ENCODE measurements at regions not wholly inside any gene's neighbourhood (a gene's known extent, or its start where the extent isn't known, plus 50 kb on each side); places are given as distances from the start of the nearest gene placed in this dataset.

DNA sequence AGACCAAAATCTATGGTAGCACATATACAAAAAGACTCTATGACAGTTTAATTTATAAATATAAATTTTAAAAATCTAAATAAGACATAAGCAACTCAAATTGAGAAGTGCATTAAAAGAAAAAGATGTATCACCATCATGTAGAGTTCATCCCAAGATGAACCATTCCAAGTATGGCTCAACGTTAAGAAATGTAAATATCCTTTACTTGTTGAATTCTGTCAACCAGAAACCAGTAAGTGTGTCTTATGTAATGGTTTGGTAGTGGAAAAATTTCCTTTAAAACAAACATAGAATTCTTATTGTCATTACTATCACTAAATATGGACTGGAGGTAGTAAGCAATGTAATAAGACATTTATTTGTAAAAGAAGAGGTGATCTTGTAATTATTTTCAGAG lies 87.3 kb downstream of the YIPF5 start:
- Mint-ChIP-seq H3K9me3 (peaks cover 9% of the 10 kb centered on the region), H3K27me3 (peaks cover 4% of the 10 kb centered on the region), H3K4me1 (no peaks in the 10 kb centered on the region), H3K36me3 (no peaks in the 10 kb centered on the region), H3K4me3 (no peak overlapping the region), H3K27ac (no peak overlapping the region)
- no peak for DNase-seq

DNA sequence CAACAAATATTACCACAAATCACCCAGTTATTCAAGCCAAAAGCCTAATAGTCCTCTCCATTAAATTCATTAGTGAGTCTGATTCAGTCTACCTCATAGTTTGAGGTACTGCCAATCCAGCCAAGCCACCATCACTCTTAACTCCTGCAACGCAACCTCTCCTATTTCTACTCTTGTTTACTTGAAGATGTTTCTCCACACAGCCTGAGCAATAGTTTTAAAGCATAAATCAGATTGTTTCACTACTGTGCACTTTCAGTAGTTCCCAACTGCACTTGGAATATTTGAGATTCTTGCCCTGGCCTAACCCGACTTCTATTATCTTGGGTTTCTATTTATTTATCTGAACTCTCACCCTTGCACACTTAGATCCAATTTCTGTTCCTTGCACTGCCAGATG lies 85.5 kb downstream of the YIPF5 start:
- no peaks in the 10 kb centered on the region for H3K4me1 Mint-ChIP-seq
- peaks cover 9% of the 10 kb centered on the region for H3K9me3 Mint-ChIP-seq
- H3K27ac Mint-ChIP-seq, result no peak overlapping the region
- DNase-seq, result no peak
- H3K4me3 Mint-ChIP-seq, result no peak overlapping the region
- H3K27me3 Mint-ChIP-seq, result no peaks in the 10 kb centered on the region
- H3K36me3 Mint-ChIP-seq, result no peaks in the 10 kb centered on the region

- no peaks in the 10 kb centered on the region for H3K36me3 Mint-ChIP-seq
- no peaks in the 10 kb centered on the region for H3K27me3 Mint-ChIP-seq
- H3K4me1 Mint-ChIP-seq, result no peaks in the 10 kb centered on the region
- peaks cover 9% of the 10 kb centered on the region for H3K9me3 Mint-ChIP-seq
- no peak overlapping the region for H3K4me3 Mint-ChIP-seq
- no peak for DNase-seq
- H3K27ac Mint-ChIP-seq, result no peak overlapping the region
Measured at GRCh38 chr5:144085381-144085780, 85.1 kb downstream of the YIPF5 start.

- Mint-ChIP-seq H3K4me3 (no peak overlapping the region), H3K4me1 (no peaks in the 10 kb centered on the region), H3K9me3 (peaks cover 6% of the 10 kb centered on the region), H3K36me3 (no peaks in the 10 kb centered on the region), H3K27ac (no peak overlapping the region), H3K27me3 (peaks cover 4% of the 10 kb centered on the region)
- no peak for DNase-seq
Measured at GRCh38 chr5:144086295-144086694, 84.2 kb downstream of the YIPF5 start.

DNA sequence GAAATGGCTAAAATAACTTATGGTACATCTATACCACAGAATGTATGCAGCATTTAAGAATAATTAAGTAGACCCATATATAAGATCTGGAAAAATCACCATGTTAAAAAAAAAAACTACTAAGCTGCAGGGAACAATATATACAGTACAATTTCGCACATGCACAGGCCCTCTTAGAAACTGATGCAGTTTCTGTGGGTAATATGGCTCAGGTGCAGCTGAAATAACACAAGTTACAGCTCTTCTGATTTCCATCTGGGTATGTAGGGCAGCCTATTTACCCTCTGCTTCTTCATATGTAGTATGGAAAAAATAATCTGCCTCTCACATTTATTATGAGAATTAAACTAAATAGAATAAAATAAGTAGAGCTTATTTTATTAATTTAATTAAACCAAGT lies 82.9 kb downstream of the YIPF5 start:
- H3K27me3 Mint-ChIP-seq, result peaks cover 4% of the 10 kb centered on the region
- H3K4me3 Mint-ChIP-seq, result no peak overlapping the region
- DNase-seq, result no peak
- H3K36me3 Mint-ChIP-seq, result no peaks in the 10 kb centered on the region
- H3K4me1 Mint-ChIP-seq, result no peaks in the 10 kb centered on the region
- H3K9me3 Mint-ChIP-seq, result no peaks in the 10 kb centered on the region
- H3K27ac Mint-ChIP-seq, result no peak overlapping the region

DNA sequence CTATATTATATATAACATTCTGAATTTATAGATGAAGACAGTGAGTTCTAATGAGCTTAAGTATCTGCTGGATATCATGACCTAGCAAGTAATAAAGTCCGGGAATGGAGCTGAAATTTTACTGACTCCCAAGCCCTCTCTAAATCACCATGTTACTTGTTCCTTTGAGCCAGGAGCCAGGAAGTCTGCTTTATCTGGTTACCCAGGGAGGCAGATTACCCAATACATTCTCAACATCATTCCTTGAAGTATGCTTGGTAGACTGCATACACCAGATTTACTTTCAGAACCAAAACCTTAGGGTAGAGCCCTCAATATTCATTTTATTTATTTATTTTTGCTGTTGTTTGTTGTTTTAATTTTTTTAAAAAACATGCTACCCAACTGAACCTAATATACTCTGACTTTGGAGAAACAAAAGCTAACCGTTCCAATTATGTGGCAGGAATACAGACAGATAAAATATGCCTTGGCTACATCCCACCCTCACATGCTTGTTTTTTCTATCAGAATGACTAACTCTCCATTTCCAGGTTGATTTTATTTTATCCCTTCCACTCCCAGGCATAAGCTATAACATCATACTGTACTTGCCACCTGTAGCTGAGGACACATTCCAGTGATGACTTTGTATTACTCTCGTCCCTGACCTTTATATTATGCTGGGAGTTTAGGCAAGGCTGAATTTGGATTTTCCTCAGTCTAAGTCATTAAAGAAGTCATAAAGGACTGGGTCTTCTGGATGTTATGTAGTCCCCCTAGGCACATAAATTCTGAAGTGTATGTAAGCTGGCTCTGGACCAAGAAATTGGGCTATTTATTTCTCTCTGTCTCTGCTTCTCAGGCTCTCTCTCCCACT lies 82.0 kb downstream of the YIPF5 start:
- H3K27ac Mint-ChIP-seq, result no peak overlapping the region
- no peaks in the 10 kb centered on the region for H3K4me1 Mint-ChIP-seq
- H3K27me3 Mint-ChIP-seq, result peaks cover 4% of the 10 kb centered on the region
- no peaks in the 10 kb centered on the region for H3K36me3 Mint-ChIP-seq
- DNase-seq, result no peak
- no peak overlapping the region for H3K4me3 Mint-ChIP-seq
- H3K9me3 Mint-ChIP-seq, result no peaks in the 10 kb centered on the region

DNA sequence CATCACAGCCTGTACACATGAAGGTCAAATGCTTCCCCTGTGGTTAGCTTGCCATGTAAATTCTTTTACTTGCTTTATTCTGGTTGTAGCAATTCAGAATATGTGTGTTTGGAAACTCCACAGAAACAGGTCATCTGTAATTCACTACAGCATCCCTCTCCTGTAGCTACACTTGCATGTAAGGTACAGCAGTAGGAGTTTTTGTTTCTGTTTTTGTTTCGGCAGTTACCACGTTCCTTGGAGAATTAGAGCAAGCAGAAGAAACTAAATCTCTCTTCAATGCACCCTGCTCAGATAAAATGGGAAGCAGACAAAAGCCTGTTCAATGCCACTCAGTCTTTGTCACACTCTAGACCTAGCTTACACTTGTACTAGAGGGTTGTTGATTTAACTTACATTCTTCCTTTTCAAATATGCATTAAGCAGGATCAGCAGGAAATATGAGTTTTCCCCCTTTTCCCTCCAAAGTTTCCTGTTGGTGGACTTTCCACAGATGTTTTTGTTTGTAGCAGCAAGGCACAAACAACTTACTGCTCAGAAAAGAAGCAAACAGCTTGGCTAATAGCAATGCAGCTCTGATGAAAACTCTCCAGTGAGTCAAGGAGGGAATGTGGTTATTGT lies 80.9 kb downstream of the YIPF5 start:
- Mint-ChIP-seq H3K4me1 (peaks cover 4% of the 10 kb centered on the region), H3K9me3 (no peaks in the 10 kb centered on the region), H3K27ac (no peak overlapping the region), H3K4me3 (no peak overlapping the region), H3K36me3 (no peaks in the 10 kb centered on the region), H3K27me3 (peaks cover 4% of the 10 kb centered on the region)
- DNase-seq, result no peak

- H3K9me3 Mint-ChIP-seq, result peaks cover 2% of the 10 kb centered on the region
- no peak overlapping the region for H3K27ac Mint-ChIP-seq
- peaks cover 4% of the 10 kb centered on the region for H3K4me1 Mint-ChIP-seq
- no peak for DNase-seq
- no peaks in the 10 kb centered on the region for H3K36me3 Mint-ChIP-seq
- peaks cover 4% of the 10 kb centered on the region for H3K27me3 Mint-ChIP-seq
- H3K4me3 Mint-ChIP-seq, result no peak overlapping the region
Measured at GRCh38 chr5:144092508-144092907, 78.0 kb downstream of the YIPF5 start.

DNA sequence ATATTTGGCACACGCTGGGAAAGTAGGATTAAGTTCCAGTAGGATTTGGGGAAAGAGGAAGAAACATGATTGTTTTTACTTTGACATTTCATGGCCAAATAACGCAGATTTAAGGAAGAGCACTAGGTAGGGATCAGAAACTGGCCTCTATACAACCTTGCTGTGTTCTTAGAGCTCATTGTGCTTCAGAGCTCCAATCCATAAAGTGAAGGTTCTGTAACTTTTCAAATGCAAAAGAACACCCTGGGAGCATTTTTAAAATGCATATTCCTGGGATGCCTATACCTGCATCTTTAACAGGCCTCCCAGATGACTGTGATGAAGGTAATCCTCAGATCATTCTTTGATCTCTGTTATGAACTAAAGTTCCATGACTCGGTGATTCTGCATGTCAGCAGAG lies 77.1 kb downstream of the YIPF5 start:
- Mint-ChIP-seq H3K4me1 (peaks cover 4% of the 10 kb centered on the region), H3K36me3 (no peaks in the 10 kb centered on the region), H3K27ac (no peak overlapping the region), H3K4me3 (no peak overlapping the region), H3K9me3 (peaks cover 5% of the 10 kb centered on the region), H3K27me3 (peaks cover 7% of the 10 kb centered on the region)
- DNase-seq, result no peak

DNA sequence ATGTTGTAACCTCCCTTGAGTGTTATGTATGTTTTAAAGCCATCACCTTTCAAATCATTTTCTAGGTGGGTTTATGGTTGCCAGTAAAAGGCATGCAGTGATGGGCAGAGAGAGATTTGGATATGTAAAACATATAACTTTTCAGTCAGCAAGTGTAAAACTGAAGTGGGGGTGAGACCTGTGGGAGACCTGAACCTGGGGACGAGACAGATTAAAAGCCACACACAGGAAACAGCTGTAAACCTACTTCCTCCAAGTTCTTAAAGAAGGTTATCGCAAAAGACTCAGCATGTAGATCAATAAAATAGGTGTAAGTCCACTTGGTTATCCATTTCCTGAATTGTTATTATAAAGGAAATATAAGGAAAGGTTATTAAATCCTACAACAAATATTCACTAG lies 76.6 kb downstream of the YIPF5 start:
- Mint-ChIP-seq H3K27ac (no peak overlapping the region), H3K4me1 (peaks cover 4% of the 10 kb centered on the region), H3K9me3 (peaks cover 5% of the 10 kb centered on the region), H3K27me3 (peaks cover 7% of the 10 kb centered on the region), H3K36me3 (no peaks in the 10 kb centered on the region), H3K4me3 (no peak overlapping the region)
- no peak for DNase-seq

GRCh38 chr5:144100702-144101101 lies 69.8 kb downstream of the YIPF5 start:
- H3K4me3 Mint-ChIP-seq, result no peak overlapping the region
- peaks cover 3% of the 10 kb centered on the region for H3K9me3 Mint-ChIP-seq
- no peak overlapping the region for H3K27ac Mint-ChIP-seq
- no peak for DNase-seq
- H3K36me3 Mint-ChIP-seq, result no peaks in the 10 kb centered on the region
- peaks cover 3% of the 10 kb centered on the region for H3K27me3 Mint-ChIP-seq
- no peaks in the 10 kb centered on the region for H3K4me1 Mint-ChIP-seq

DNA sequence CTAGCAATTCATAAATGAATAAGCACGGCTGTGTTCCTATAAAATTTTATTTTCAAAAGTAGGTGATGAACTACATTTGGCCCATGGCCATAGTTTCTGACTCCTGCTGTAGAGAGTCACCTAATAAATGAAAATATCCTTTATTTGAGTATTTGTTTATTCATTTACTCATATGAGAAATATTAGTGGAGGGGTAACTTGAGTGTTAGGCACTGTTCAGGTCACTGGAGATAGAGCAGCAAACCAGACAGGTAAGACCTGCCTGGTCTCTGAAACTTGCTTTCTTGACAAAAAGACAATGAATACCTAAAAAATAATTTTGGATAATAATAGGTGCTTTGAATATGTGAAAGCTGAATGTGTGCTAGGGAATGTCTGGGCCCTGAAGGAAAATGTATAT lies 68.8 kb downstream of the YIPF5 start:
- no peak overlapping the region for H3K4me3 Mint-ChIP-seq
- no peak for DNase-seq
- H3K9me3 Mint-ChIP-seq, result peaks cover 3% of the 10 kb centered on the region
- H3K4me1 Mint-ChIP-seq, result no peaks in the 10 kb centered on the region
- H3K36me3 Mint-ChIP-seq, result no peaks in the 10 kb centered on the region
- peaks cover 5% of the 10 kb centered on the region for H3K27me3 Mint-ChIP-seq
- no peak overlapping the region for H3K27ac Mint-ChIP-seq

DNA sequence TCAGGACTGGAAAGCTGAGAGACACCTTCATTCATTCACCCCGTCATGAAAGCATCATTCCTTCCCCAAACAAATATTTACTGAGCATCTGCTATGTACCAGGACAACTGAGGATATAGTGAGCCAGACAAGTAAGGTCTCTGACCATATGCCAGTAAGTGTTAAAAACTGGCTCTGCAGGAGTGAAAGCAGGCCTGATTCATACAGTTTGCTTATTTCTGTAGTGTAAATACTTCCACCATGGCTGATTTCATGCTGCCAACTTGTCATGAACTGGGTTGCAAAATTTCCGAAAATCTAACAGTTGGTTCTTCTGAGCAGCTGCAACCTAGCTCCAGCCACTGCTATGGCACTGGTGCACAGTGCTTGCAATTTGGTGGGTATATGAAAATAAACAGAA lies 68.1 kb downstream of the YIPF5 start:
- Mint-ChIP-seq H3K4me1 (no peaks in the 10 kb centered on the region), H3K27ac (no peak overlapping the region), H3K4me3 (no peak overlapping the region), H3K9me3 (peaks cover 3% of the 10 kb centered on the region), H3K36me3 (no peaks in the 10 kb centered on the region), H3K27me3 (peaks cover 6% of the 10 kb centered on the region)
- no peak for DNase-seq

DNA sequence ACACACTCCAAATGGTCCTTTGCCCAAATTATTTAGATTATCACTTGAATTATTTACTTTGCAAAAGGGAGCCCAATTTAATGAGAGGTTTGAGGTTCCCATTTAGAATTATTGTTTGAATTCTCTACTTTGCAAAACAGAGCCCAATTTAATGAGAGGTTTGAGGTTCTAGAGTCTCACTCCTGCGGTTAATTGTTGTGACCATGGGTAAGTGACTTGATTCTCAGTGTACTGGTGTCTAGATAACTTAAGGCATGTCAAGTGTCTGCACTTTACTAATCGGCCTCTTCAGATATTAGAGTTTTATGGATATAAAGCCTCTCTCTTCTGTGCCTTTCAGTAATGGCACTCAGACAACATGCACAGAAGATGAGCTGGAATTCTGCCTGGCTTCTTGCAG lies 67.5 kb downstream of the YIPF5 start:
- no peaks in the 10 kb centered on the region for H3K9me3 Mint-ChIP-seq
- no peak overlapping the region for H3K4me3 Mint-ChIP-seq
- DNase-seq, result no peak
- no peak overlapping the region for H3K27ac Mint-ChIP-seq
- no peaks in the 10 kb centered on the region for H3K36me3 Mint-ChIP-seq
- no peaks in the 10 kb centered on the region for H3K4me1 Mint-ChIP-seq
- peaks cover 3% of the 10 kb centered on the region for H3K27me3 Mint-ChIP-seq

- Mint-ChIP-seq H3K36me3 (no peaks in the 10 kb centered on the region), H3K4me1 (no peaks in the 10 kb centered on the region), H3K4me3 (no peak overlapping the region), H3K27ac (no peak overlapping the region), H3K9me3 (no peaks in the 10 kb centered on the region), H3K27me3 (peaks cover 3% of the 10 kb centered on the region)
- no peak for DNase-seq
Measured at GRCh38 chr5:144103611-144104485, 66.6 kb downstream of the YIPF5 start.

Measured in activated naive CD8-positive, alpha-beta T cell treated with anti-CD3 and anti-CD28 coated beads for 36 hours (primary cell).